PC-9 (cell line): ENCODE measurements at regions not wholly inside any gene's neighbourhood (a gene's known extent, or its start where the extent isn't known, plus 50 kb on each side); places are given as distances from the start of the nearest gene placed in this dataset.

Experiments used
- BruUV-seq: library from RNA; stranded (reverse); fragments of 400-500 nt; replicated peaks from 2 replicates; lab custom pipeline; 2021; lab: Mats Ljungman, UMichigan
- CTCF ChIA-PET: fragments of 300-600 bp; sonication (Branson Sonifier 250); formaldehyde crosslinking; loops from one replicate; lab custom pipeline; 2022; ENCODE audit warnings: antibody characterized with exemption; lab: Charles Lee
- POLR2A ChIA-PET: fragments of 300-600 bp; sonication (Branson Sonifier 250); formaldehyde crosslinking; loops from one replicate; lab custom pipeline; 2022; ENCODE audit warnings: antibody characterized with exemption; ENCODE audit not compliant: unreplicated experiment; lab: Charles Lee
- DNase-seq, 2 experiments: peaks; one replicate each; pipeline versions ENCODE4 v3.0.0 to v3.0.0-alpha.2; 2015 to 2022; ENCODE audit warnings: mixed read lengths in 1 of 2
- H2AFZ ChIP-seq: fragments of 200-600 bp; sonication (generic); 2 replicates; pipeline ENCODE4 v1.8.1; 2017; ENCODE audit warnings: antibody characterized with exemption
- H3F3A ChIP-seq: fragments of 200-600 bp; sonication (generic); 2 replicates; pipeline ENCODE4 v1.8.1; 2017; ENCODE audit warnings: antibody characterized with exemption, mild to moderate bottlenecking, low read depth; ENCODE audit not compliant: insufficient read depth
- H3K27ac ChIP-seq: fragments of 200-600 bp; sonication (generic); 2 replicates; pipeline ENCODE4 v1.6.1; 2016; ENCODE audit warnings: mixed run types
- H3K27me3 ChIP-seq: fragments of 200-600 bp; sonication (generic); 2 replicates; pipeline ENCODE4 v1.6.1; 2016; ENCODE audit warnings: low read depth, mixed run types; ENCODE audit not compliant: insufficient read depth
- H3K36me3 ChIP-seq: fragments of 200-600 bp; sonication (generic); 2 replicates; pipeline ENCODE4 v1.6.1; 2016; ENCODE audit warnings: low read depth, mixed run types
- H3K4me1 ChIP-seq: fragments of 200-600 bp; sonication (generic); replicated peaks from 2 replicates; pipeline ENCODE4 v1.6.1; 2016; ENCODE audit warnings: mixed run types; ENCODE audit not compliant: insufficient read depth
- H3K4me2 ChIP-seq: fragments of 200-600 bp; sonication (generic); 2 replicates; pipeline ENCODE4 v1.6.1; 2017; ENCODE audit warnings: mixed run types
- H3K4me3 ChIP-seq: fragments of 200-600 bp; sonication (generic); 2 replicates; pipeline ENCODE4 v1.6.1; 2016; ENCODE audit warnings: mixed run types
- H3K79me2 ChIP-seq: fragments of 200-600 bp; sonication (generic); 2 replicates; pipeline ENCODE4 v1.6.1; 2017; ENCODE audit warnings: low read depth, mixed run types
- H3K9me2 ChIP-seq: fragments of 200-600 bp; sonication (generic); 2 replicates; pipeline ENCODE4 v1.8.1; 2017; ENCODE audit warnings: mild to moderate bottlenecking; ENCODE audit not compliant: insufficient read depth
- H3K9me3 ChIP-seq: fragments of 200-600 bp; sonication (generic); 2 replicates; pipeline ENCODE4 v1.8.1; 2016; ENCODE audit warnings: low read depth; ENCODE audit not compliant: insufficient read depth
- H4K20me1 ChIP-seq: fragments of 200-600 bp; sonication (generic); 2 replicates; pipeline ENCODE4 v1.8.1; 2017; ENCODE audit not compliant: insufficient read depth
- EZH2 ChIP-seq: fragments of 200-600 bp; sonication (generic); IDR thresholded peaks from 2 replicates; pipeline ENCODE4 v1.8.0; 2017; ENCODE audit warnings: antibody characterized with exemption, low read depth
- intact Hi-C: fragments of 100-400 bp; cut with micrococcal nuclease; formaldehyde crosslinking; loops from one replicate; pipeline ENCODE4 v1.10.0; 2022; ENCODE audit not compliant: unreplicated experiment
- TF ChIP-seq, protein P1 (sequence below): fragments of 200-600 bp; sonication (generic); conservative IDR thresholded peaks from 2 replicates; pipeline ENCODE4 v1.6.1; 2017; ENCODE audit warnings: mixed run types, antibody characterized with exemption, mild to moderate bottlenecking, moderate library complexity

DNA sequence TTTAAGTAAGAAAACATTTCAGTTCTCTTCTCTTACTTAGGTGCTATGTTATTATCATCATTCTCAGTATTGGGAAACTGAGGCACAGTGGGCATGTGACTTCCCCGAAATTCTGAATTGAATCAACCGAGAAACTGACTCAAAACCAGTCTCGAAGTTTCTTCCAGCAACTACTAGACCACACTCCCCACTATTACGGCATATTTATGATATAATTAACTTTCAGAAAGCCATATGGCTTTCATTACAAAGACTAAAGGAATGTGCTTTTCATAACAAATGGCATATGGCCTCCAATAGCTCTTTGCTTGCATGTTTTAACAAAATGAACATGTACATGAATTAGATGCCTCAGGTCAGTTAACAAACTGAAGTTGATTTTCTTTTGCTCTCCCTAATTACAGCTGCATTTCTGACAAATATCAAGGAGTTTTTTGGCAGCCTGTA lies 182.9 kb upstream of the SLC38A2 start:
- Histone ChIP-seq H3K36me3 (no peaks in the 10 kb centered on the region; the same call in 1 of the 2 replicates), H3K27ac (peak overlapping the region; percentile 94), H3K9me3 (peaks cover 14% of the 10 kb centered on the region), H3K4me1 (peaks cover 68% of the 10 kb centered on the region), H2AFZ (no peak overlapping the region), H3K27me3 (no peaks in the 10 kb centered on the region), H3K79me2 (peaks cover 10% of the 10 kb centered on the region), H3F3A (peaks cover 47% of the 10 kb centered on the region), H3K9me2 (no peaks in the 10 kb centered on the region), H3K4me3 (peak overlapping the region; percentile 40), H4K20me1 (no peaks in the 10 kb centered on the region), H3K4me2 (peak overlapping the region; percentile 71)
- POLR2A ChIA-PET: interaction anchor here (1.3 kb wide), 1 partner anchor 462 kb away, joined by 8 read pairs; no protein-coding TSS in a partner anchor
- TF ChIP-seq EZH2: no peak
- TF ChIP-seq, protein P1, sequence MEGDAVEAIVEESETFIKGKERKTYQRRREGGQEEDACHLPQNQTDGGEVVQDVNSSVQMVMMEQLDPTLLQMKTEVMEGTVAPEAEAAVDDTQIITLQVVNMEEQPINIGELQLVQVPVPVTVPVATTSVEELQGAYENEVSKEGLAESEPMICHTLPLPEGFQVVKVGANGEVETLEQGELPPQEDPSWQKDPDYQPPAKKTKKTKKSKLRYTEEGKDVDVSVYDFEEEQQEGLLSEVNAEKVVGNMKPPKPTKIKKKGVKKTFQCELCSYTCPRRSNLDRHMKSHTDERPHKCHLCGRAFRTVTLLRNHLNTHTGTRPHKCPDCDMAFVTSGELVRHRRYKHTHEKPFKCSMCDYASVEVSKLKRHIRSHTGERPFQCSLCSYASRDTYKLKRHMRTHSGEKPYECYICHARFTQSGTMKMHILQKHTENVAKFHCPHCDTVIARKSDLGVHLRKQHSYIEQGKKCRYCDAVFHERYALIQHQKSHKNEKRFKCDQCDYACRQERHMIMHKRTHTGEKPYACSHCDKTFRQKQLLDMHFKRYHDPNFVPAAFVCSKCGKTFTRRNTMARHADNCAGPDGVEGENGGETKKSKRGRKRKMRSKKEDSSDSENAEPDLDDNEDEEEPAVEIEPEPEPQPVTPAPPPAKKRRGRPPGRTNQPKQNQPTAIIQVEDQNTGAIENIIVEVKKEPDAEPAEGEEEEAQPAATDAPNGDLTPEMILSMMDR: no peak
- intact Hi-C loops: loop anchor here (5.0 to 10.0 kb wide), 3 partner anchors 122 to 719 kb away; no protein-coding TSS in a partner anchor
- BruUV-seq: no TSS peak
- CTCF ChIA-PET: interaction anchor here (0.5 to 1.0 kb wide), 2 partner anchors 106 to 140 kb away, joined by 4 to 5 read pairs; no protein-coding TSS in a partner anchor
- DNase-seq: peak in 1 of 2 experiments; percentile 66

DNA sequence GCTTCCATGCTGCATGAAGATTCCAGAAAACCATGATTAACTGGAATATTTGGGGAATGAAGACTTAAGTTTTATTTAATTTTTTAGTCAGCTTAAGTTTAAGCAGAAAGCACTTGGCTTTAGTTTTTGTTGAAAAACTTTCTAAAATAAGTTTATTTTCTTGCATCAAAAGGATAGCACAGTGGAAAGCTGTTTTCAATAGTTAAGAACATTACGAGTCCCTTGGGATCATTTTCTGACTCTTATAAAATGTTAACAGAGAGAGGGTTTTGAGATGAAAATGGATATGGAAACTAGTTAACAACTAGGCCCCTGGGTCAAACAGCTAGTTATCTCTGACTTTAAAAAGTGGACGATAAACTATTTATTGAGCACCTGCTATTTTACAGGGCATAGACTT lies 181.9 kb upstream of the SLC38A2 start:
- peak overlapping the region; percentile 94 for H3K27ac ChIP-seq
- BruUV-seq: no TSS peak

DNA sequence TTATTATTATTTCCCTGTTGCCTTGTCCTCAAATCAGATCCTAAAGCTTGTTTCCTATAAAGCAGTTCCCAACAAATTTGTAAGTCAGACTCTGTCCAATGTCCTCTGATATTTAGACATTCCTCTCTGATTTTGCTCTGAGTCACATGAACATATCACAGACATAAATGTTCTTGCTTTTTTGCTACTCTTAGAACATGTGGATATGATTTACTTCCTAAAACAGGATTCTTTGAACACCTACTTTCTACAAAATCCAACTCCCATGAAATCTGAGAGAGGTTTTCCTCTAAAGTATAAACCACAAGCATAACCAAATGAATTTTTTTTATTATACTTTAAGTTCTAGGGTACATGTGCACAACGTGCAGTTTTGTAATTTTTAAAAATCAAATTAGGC lies 181.3 kb upstream of the SLC38A2 start:
- Histone ChIP-seq H3K9me2 (no peaks in the 10 kb centered on the region), H3K4me1 (peaks cover 72% of the 10 kb centered on the region), H3K4me2 (peak overlapping the region; percentile 26; the same call in 1 of the 2 replicates), H3K36me3 (no peaks in the 10 kb centered on the region; the same call in 1 of the 2 replicates), H3K9me3 (peaks cover 16% of the 10 kb centered on the region), H3K27ac (peak overlapping the region; percentile 94), H3K4me3 (no peak overlapping the region), H3F3A (peaks cover 49% of the 10 kb centered on the region), H3K27me3 (no peaks in the 10 kb centered on the region), H3K79me2 (peaks cover 10% of the 10 kb centered on the region), H2AFZ (no peak overlapping the region), H4K20me1 (no peaks in the 10 kb centered on the region)
- POLR2A ChIA-PET: no interaction called here
- no peak for DNase-seq
- TF ChIP-seq, protein P1: no peak
- TF ChIP-seq EZH2: no peak
- CTCF ChIA-PET: no interaction called here
- BruUV-seq: TSS peak; percentile 9
- intact Hi-C loops: loop anchor here (10.0 kb wide), 2 partner anchors 401 to 721 kb away; no protein-coding TSS in a partner anchor

More for the DNA sequence above, 181.9 kb upstream of the SLC38A2 start:
- no peak for DNase-seq
- no peak overlapping the region for H3K4me3 ChIP-seq
- H3K27me3 ChIP-seq: no peaks in the 10 kb centered on the region
- TF ChIP-seq, protein P1: no peak
- TF ChIP-seq EZH2: no peak
- no peaks in the 10 kb centered on the region for H3K9me2 ChIP-seq
- H3K36me3 ChIP-seq: no peaks in the 10 kb centered on the region; the same call in 1 of the 2 replicates
- peaks cover 10% of the 10 kb centered on the region for H3K79me2 ChIP-seq
- no peak overlapping the region for H2AFZ ChIP-seq
- intact Hi-C loops: loop anchor here (10.0 kb wide), 2 partner anchors 400 to 720 kb away; no protein-coding TSS in a partner anchor
- no peaks in the 10 kb centered on the region for H4K20me1 ChIP-seq
- ChIA-PET CTCF (no interaction called here), POLR2A (no interaction called here)
- peaks cover 68% of the 10 kb centered on the region for H3K4me1 ChIP-seq
- H3F3A ChIP-seq: peaks cover 47% of the 10 kb centered on the region
- no peak overlapping the region for H3K4me2 ChIP-seq
- H3K9me3 ChIP-seq: peaks cover 21% of the 10 kb centered on the region
